ENCODE measurements at regions not wholly inside any gene's neighbourhood (a gene's known extent, or its start where the extent isn't known, plus 50 kb on each side); places are given as distances from the start of the nearest gene placed in this dataset.

DNA sequence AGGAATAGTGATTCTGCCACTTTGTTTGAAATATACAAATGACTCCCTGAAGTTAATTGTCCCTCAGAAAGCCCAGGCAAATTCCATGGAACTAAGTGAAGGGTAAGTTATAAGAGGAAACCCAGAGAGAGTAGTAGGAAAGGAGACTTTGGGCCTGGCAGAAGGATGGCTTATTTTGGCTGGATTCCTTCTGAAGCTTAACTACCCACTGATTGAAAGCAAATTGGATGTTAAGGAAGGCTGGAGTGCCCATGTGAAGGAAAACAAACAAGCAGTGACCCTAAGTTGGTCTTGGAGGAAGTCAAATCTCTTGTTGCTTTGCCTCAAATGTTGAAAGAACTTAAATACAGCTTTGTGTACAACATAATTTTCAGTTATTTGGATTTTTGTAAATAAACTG lies 1106.4 kb upstream of the ZEB2 start:
- Mint-ChIP-seq H3K36me3 (ENCODE audit: insufficient read depth in 1 of 3, low read depth in 3 of 3) (no peaks in the 10 kb centered on the region), H3K4me3 (no peak overlapping the region), H3K27ac (0 out of 7 replicates have a peak overlapping the region, but pooled peaks of 1 of the 3 experiments have one; percentile 59), H3K4me1 (no peaks in the 10 kb centered on the region), H3K27me3 (ENCODE audit: low read depth) (no peaks in the 10 kb centered on the region), H3K9me3 (no peaks in the 10 kb centered on the region)
- Histone ChIP-seq H3K9ac (ENCODE audit: extremely low read depth, insufficient read length, low read length) (no peak overlapping the region), H4K20me1 (ENCODE audit: control insufficient read depth, insufficient read depth, insufficient read length) (no peaks in the 10 kb centered on the region), H3K9me3 (ENCODE audit: control insufficient read depth, low read depth, low read length) (no peaks in the 10 kb centered on the region), H3K18ac (ENCODE audit: insufficient read length, low read depth, low read length) (no peak overlapping the region), H2BK15ac (ENCODE audit: low read depth, low read length) (no peak overlapping the region), H2BK5ac (ENCODE audit: insufficient read length, low read length) (no peak overlapping the region), H3K27ac (ENCODE audit: insufficient read length, low read depth, low read length) (no peak overlapping the region), H3K23me2 (ENCODE audit: insufficient read length, low read depth, low read length, poor library complexity, severe bottlenecking) (no peaks in the 10 kb centered on the region), H3K79me1 (ENCODE audit: insufficient read depth, low read depth, low read length, poor library complexity, severe bottlenecking) (no peaks in the 10 kb centered on the region), H3K4me1 (ENCODE audit: insufficient read depth, low read length) (no peaks in the 10 kb centered on the region), H4K8ac (replicated peaks; ENCODE audit: insufficient read length, low read depth, low read length) (no peak overlapping the region), H3K4me2 (ENCODE audit: insufficient read depth, insufficient read length, low read length) (no peak overlapping the region), H4K91ac (ENCODE audit: insufficient read length, low read depth, low read length) (no peak overlapping the region), H2BK12ac (ENCODE audit: insufficient read length, low read depth, low read length) (no peak overlapping the region), H3K56ac (ENCODE audit: insufficient read length, low read depth, low read length) (no peak overlapping the region), H2AFZ (ENCODE audit: low read length) (no peak overlapping the region), H4K5ac (ENCODE audit: insufficient read length, low read depth, low read length) (no peak overlapping the region), H3K4ac (ENCODE audit: low read depth, low read length) (no peak overlapping the region), H3T11ph (ENCODE audit: low read length) (no peak overlapping the region), H3K27me3 (ENCODE audit: insufficient read depth, low read length) (no peaks in the 10 kb centered on the region), H3K14ac (ENCODE audit: insufficient read depth, low read length) (no peak overlapping the region), H3K79me2 (ENCODE audit: insufficient read depth, low read length) (no peaks in the 10 kb centered on the region), H2BK20ac (ENCODE audit: low read depth, low read length, poor library complexity, severe bottlenecking) (no peak overlapping the region), H2AK5ac (ENCODE audit: insufficient read length, low read length) (no peak overlapping the region), H2BK120ac (ENCODE audit: low read depth, low read length, poor library complexity, severe bottlenecking) (no peak overlapping the region), H3K23ac (ENCODE audit: insufficient read length, low read depth, low read length) (no peak overlapping the region)
- DNase-seq, result no peak
- TF ChIP-seq, protein P1, sequence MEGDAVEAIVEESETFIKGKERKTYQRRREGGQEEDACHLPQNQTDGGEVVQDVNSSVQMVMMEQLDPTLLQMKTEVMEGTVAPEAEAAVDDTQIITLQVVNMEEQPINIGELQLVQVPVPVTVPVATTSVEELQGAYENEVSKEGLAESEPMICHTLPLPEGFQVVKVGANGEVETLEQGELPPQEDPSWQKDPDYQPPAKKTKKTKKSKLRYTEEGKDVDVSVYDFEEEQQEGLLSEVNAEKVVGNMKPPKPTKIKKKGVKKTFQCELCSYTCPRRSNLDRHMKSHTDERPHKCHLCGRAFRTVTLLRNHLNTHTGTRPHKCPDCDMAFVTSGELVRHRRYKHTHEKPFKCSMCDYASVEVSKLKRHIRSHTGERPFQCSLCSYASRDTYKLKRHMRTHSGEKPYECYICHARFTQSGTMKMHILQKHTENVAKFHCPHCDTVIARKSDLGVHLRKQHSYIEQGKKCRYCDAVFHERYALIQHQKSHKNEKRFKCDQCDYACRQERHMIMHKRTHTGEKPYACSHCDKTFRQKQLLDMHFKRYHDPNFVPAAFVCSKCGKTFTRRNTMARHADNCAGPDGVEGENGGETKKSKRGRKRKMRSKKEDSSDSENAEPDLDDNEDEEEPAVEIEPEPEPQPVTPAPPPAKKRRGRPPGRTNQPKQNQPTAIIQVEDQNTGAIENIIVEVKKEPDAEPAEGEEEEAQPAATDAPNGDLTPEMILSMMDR (conservative IDR thresholded peaks at IDR 0.05), result no peak
